Putamen (tissue), 1 donor: ENCODE measurements at regions not wholly inside any gene's neighbourhood (a gene's known extent, or its start where the extent isn't known, plus 50 kb on each side); places are given as distances from the start of the nearest gene placed in this dataset.
"Not testable (repeated sequence)": the region's sequence is repeated elsewhere in the genome, so short reads cannot be mapped to it uniquely, and the experiment has no call there.

Experiments
- DNase-seq: peaks from one replicate; pipeline ENCODE4 v3.0.0-alpha.2; 2016; ENCODE audit warnings: low spot score

DNA sequence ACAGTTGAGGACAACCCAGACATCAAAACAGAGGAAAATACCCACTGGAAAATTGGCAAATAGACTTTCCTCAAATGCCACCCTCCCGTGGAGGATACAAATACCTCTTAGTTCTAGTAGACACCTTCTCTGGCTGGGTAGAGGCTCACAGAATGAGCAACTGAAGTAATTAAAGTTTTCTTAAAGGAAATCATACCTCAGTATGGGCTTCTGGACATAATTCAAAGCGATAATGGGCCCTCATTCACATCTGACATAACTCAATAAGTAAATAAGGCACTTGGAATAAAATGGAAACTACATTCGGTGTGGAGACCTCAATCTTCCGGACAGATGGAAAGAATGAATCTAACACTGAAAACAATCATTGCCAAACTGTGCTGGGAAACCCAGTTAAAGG lies 115.2 kb upstream of the PLCL2 start:
- no peak for DNase-seq

DNA sequence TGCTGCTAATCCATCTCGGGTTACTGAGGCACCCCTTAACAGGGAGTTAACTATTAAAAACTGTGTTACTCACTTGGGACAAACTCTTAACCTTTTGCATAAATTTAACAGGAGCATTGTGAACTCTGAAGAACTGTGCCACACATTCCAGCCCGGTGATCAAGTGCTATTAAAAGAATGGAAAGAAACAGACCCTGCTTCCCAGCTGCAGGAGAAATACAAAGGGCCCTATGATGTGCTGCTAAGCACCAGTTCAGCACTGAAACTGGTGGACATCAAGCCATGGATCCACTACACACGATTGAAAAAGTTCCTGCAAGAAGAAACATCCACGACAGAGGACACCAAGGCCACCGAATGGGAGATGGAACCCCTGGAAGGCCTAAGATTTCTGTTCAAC lies 114.7 kb upstream of the PLCL2 start:
- no peak for DNase-seq

- no peak for DNase-seq
These were observed 114.0 kb upstream of the PLCL2 start for GRCh38 chr3:16770792-16771191.

DNA sequence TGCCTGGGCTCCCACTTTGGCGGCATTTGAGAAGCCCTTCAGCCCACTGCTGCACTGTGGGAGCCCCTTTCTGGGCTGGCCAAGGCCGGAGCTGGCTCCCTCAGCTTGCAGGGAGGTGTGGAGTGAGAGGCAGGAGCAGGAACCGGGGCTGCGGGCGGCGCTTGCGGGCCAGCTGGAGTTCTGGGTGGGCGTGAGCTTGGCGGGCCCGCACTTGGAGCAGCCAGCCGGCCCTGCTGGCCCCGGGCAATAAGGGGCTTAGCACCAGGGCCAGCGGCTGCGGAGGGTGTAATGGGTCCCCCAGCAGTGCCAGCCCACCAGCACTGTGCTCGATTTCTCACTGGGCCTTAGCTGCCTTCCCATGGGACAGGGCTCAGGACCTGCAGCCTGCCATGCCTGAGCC lies 111.2 kb upstream of the PLCL2 start:
- not testable (repeated sequence) for DNase-seq

GRCh38 chr3:16774536-16774935 lies 110.2 kb upstream of the PLCL2 start:
- DNase-seq: not testable (repeated sequence)

- DNase-seq: no peak
These were observed 99.8 kb upstream of the PLCL2 start for GRCh38 chr3:16784973-16785372.

DNA sequence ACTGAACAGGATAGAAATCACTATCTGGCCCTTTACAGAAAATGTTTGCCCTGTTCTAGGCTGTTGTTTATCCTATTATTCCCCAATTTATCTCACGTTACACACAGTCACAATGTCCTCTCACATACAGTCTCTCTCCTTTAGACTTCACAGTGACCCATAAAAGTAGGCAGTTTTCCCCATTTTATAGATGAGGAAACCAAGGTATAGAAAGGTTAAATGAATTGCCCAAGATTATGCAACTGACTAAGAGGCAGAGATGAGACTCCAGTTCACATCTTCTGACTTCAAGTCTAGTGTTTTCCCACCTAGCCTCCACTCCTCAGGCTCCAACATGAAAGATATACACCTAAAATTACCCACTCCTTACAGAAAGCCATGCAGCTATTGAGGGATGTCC lies 99.3 kb upstream of the PLCL2 start:
- no peak for DNase-seq

- DNase-seq: no peak
These were observed 96.2 kb upstream of the PLCL2 start for GRCh38 chr3:16788440-16789056.

- DNase-seq: no peak
These were observed 95.2 kb upstream of the PLCL2 start for GRCh38 chr3:16789344-16790120.

DNA sequence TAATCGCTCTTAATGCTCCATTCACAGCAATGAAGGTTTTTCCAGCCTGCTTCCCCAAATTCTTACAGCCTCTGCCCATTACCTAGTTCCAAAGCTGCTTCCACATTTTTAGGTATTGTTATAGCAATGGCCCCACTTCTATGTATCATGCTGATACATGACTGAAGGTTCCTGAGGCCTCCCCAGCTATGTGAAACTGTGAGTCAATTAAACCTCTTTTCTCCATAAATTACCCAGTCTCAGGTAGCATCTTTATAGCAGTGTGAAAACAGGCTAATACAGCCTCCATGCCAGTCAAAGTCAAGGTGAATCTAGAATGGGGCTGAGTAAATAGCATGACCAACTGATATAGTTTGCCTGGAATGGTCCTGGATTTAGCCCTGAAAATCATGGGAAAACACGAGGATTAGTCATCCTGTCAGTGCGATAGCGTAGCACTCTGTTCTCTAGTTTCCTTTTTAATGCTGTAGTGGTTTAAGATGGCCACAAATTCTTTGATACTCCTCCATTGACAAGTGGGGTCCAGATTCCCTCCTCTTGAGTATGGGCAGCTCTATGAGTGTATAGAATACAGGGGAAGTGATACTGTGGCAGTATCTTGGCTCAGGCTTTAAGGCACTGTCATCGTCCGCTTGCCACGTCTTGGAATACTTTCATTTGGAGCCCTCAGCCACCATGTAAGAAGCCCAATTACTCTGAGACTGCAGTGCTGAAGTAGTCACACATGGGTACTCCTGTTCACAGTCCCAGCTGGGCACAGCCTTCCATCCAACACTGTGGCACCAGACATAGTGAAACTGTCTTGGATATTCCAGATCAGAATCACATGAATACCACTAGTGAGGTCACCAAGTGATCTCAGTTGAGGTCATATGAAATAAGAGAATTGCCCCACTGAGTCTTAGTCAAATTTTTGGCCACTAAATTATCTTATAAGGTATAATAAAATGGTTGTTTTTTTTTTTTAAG lies 94.0 kb upstream of the PLCL2 start:
- no peak for DNase-seq

- peak; percentile 39 for DNase-seq
These were observed 91.4 kb upstream of the PLCL2 start for GRCh38 chr3:16793321-16793720.

DNA sequence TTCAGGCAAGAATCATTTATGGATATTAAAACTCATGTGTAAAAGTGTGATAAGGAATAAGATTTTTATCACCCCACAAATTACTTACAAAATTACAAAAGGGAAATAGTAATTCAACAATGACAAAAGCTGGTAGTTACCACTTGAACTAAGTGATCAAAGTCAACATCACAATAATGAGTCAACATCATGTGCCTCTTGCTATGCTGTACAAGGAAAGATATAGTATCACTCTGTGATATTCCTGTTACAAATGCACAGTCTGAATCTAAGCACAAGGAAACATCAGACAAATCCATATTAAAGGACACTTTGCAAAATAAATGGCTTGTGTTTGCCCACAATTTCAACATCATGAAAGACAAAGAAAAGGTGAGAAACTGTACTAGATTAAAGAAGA lies 90.5 kb upstream of the PLCL2 start:
- DNase-seq: no peak

- DNase-seq: no peak
These were observed 89.2 kb upstream of the PLCL2 start for GRCh38 chr3:16795581-16795980.

- no peak for DNase-seq
These were observed 86.9 kb upstream of the PLCL2 start for GRCh38 chr3:16797831-16798230.

GRCh38 chr3:16798738-16799137 lies 86.0 kb upstream of the PLCL2 start:
- DNase-seq: no peak

DNA sequence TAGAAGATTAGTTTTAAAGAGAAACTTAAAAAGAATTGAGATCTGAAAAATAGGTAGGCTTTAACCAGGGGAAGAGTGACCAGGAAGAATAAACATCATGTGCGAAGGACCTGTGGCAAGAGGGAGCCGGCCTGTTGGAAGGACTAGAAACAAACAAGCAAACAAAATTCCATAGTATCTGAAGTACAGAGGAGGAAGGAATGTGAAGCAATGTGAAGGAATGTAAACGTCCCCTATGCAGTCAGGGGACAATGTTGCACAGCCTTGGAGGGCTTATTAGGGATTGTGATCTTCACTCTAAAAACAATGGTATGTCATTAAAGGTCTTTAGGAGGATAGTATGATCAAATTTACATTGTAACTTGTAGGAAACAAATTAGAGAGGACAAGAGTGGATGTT lies 84.4 kb upstream of the PLCL2 start:
- no peak for DNase-seq

DNA sequence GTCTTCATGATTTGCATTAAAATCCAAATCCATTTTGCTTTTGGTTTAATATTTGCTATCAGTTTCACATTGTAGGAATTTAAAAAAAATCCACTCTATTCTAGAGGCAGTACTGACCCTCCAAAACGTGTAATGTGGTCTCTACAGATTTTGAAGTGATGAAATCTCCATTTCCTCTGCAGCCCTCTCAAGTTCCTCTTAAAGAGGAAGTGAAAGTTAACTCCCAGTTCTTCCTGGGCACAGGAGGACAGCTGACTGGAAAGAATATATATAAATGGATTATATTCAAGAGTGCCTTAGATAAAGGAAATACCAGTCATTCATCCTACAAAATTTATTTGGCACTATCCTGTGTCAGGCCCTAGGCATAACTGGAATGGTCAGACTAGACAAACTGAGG lies 83.5 kb upstream of the PLCL2 start:
- DNase-seq: peak; percentile 28

DNA sequence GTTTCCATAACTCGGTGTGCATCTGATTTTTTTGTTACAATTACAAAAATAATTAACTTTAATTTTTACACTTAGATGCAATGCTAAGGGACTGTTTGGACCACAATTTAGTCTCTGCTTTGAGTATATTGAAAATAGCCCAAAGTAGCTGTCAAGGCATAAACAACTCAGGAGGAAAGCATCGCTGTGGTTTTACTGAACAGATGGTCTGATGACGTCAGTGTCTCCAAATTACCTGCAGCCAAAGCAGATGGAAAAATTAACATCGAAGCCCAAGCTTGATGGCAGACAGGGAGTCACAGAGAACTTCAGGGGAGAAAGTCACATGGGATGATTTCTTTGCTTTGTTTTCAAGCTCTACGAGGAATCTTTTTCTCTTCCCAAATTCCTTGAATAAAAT lies 83.1 kb upstream of the PLCL2 start:
- DNase-seq: no peak

- no peak for DNase-seq
These were observed 82.4 kb upstream of the PLCL2 start for GRCh38 chr3:16802389-16802788.

DNA sequence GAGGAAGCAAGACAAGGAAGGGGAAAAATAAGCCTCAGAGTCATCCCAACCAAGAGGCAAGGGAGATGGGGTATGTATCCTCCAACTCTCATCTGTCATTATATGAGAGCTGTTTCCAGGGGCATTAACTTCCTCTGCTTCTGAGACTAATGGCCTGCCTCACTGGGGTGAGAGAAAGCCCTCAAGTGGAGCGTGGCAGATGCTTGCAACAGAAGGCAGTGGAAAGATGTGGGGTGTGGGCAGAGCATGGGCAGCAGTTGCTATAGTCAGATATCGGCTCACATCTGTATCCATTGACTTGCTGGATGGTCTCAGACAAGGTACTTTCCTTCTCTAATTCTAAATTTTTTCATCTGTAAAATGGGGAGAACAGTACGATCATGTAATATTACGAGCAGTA lies 81.7 kb upstream of the PLCL2 start:
- DNase-seq: no peak

GRCh38 chr3:16807391-16807790 lies 77.4 kb upstream of the PLCL2 start:
- DNase-seq: no peak

DNA sequence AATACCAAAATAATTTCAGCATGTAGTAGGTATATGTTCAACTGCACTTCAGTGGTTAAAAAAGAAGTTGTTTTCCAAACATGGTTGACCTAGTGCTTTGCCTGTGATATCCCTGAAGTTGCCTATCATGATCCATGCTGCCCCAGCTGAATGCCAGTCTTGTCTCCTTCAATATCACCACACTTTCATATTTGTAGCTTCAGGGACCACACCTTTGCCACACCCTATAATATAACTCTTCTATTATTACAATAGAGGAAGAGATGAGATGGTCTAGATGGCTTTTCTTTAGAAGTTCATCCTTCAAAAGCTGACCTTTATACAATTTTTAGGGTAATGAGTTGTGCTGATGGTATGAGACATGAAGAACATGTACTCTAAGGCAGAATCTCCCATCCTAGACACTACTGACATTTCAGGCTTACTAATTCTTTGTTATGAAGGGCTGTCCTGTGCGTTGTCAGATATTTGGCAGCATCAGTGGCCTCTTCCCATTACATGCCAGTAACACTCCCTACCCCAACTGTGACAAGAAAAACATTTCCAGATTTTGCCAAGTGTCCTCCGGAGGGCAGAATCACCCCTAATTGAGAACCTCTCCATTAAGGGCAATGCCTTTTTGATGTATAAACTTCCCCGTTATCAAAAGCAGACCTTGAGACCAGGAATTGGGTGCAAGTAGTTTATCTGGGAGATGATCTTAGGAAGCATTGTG lies 76.2 kb upstream of the PLCL2 start:
- no peak for DNase-seq
